Neural cell (in vitro differentiated cells): ENCODE measurements at regions not wholly inside any gene's neighbourhood (a gene's known extent, or its start where the extent isn't known, plus 50 kb on each side); places are given as distances from the start of the nearest gene placed in this dataset.

Experiments used
- H2AFZ ChIP-seq: fragments of 200-600, 300-800 bp; sonication (generic), shearing (Covaris generic); 2 replicates; pipeline ENCODE4 v1.6.0; 2014; ENCODE audit warnings: low read depth, mild to moderate bottlenecking, antibody characterized with exemption, low read length, moderate library complexity
- H3F3A ChIP-seq: fragments of 200-600 bp; shearing (Covaris generic); 2 replicates; pipeline ENCODE4 v1.6.1; 2016; ENCODE audit warnings: mild to moderate bottlenecking, moderate library complexity, mixed read lengths, antibody characterized with exemption, low read length; ENCODE audit not compliant: insufficient read depth, poor library complexity, severe bottlenecking
- H3K27ac ChIP-seq: fragments of 200-600, 300-800 bp; sonication (generic), shearing (Covaris generic); 2 replicates; pipeline ENCODE4 v1.5.1; 2014; ENCODE audit warnings: mild to moderate bottlenecking, low read length, moderate library complexity
- H3K27me3 ChIP-seq: fragments of 300-800, 200-600 bp; sonication (generic), shearing (Covaris generic); 2 replicates; pipeline ENCODE4 v1.6.0; 2014; ENCODE audit warnings: mild to moderate bottlenecking, low read depth, low read length, moderate library complexity; ENCODE audit not compliant: insufficient read depth
- H3K36me3 ChIP-seq: fragments of 300-800, 200-600 bp; sonication (generic), shearing (Covaris generic); 2 replicates; pipeline ENCODE4 v1.5.1; 2014; ENCODE audit warnings: mild to moderate bottlenecking, antibody characterized with exemption, low read length, moderate library complexity; ENCODE audit not compliant: insufficient read depth
- H3K4me2 ChIP-seq: fragments of 300-800, 200-600 bp; sonication (generic), shearing (Covaris generic); 2 replicates; pipeline ENCODE4 v1.6.0; 2014; ENCODE audit warnings: mild to moderate bottlenecking, low read length
- H3K4me3 ChIP-seq: fragments of 300-800, 200-600 bp; sonication (generic), shearing (Covaris generic); 2 replicates; pipeline ENCODE4 v1.5.1; 2014; ENCODE audit warnings: mild to moderate bottlenecking, low read length, moderate library complexity
- H3K79me2 ChIP-seq: fragments of 200-600 bp; shearing (Covaris generic); replicated peaks from 2 replicates; pipeline ENCODE4 v1.6.0; 2014; ENCODE audit warnings: mild to moderate bottlenecking, low read length, moderate library complexity; ENCODE audit not compliant: insufficient read depth
- H3K9ac ChIP-seq: fragments of 300-800, 200-600 bp; sonication (generic), shearing (Covaris generic); 2 replicates; pipeline ENCODE4 v1.6.1; 2016; ENCODE audit warnings: mild to moderate bottlenecking, low read length, mixed read lengths
- H3K9me2 ChIP-seq: fragments of 200-600 bp; shearing (Covaris generic); 2 replicates; pipeline ENCODE4 v1.6.1; 2016; ENCODE audit warnings: mild to moderate bottlenecking, low read length, mixed read lengths; ENCODE audit not compliant: insufficient read depth
- H3K9me3 ChIP-seq: fragments of 200-600, 300-800 bp; sonication (generic), shearing (Covaris generic); 2 replicates; pipeline ENCODE4 v1.6.1; 2016; ENCODE audit warnings: mild to moderate bottlenecking, mixed run types, low read length, moderate library complexity, mixed read lengths
- H4K20me1 ChIP-seq: fragments of 200-600 bp; shearing (Covaris generic); 2 replicates; pipeline ENCODE4 v1.6.1; 2016; ENCODE audit warnings: mild to moderate bottlenecking, mixed run types; ENCODE audit not compliant: insufficient read depth
- CTCF ChIP-seq: fragments of 450-650 bp; IDR thresholded peaks from 2 replicates; pipeline ENCODE4 v1.5.1; 2014; ENCODE audit warnings: antibody characterized with exemption, mild to moderate bottlenecking, moderate library complexity; ENCODE audit not compliant: poor library complexity, severe bottlenecking
- EP300 ChIP-seq: fragments of 450-650 bp; conservative IDR thresholded peaks from 2 replicates; pipeline ENCODE4 v1.6.1; 2014; ENCODE audit warnings: antibody characterized with exemption, mild to moderate bottlenecking, moderate library complexity; ENCODE audit not compliant: poor library complexity, severe bottlenecking
- EZH2 ChIP-seq: fragments of 200-600, 300-800 bp; shearing (Covaris generic), sonication (generic); IDR thresholded peaks from 2 replicates; pipeline ENCODE4 v1.6.1; 2014; ENCODE audit warnings: antibody characterized with exemption, low read length, borderline replicate concordance, mild to moderate bottlenecking; ENCODE audit not compliant: insufficient read depth, poor library complexity, severe bottlenecking
- MXI1 ChIP-seq: fragments of 450-650 bp; conservative IDR thresholded peaks from 2 replicates; pipeline ENCODE4 v1.6.1; 2014; ENCODE audit warnings: antibody characterized with exemption, mild to moderate bottlenecking; ENCODE audit not compliant: poor library complexity, severe bottlenecking
- POLR2AphosphoS5 ChIP-seq: IDR thresholded peaks from 2 replicates; pipeline ENCODE4 v1.6.1; 2012
- RAD21 ChIP-seq: fragments of 450-650 bp; conservative IDR thresholded peaks from 2 replicates; pipeline ENCODE4 v1.6.1; 2014; ENCODE audit warnings: antibody characterized with exemption, mild to moderate bottlenecking, moderate library complexity
- REST ChIP-seq: IDR thresholded peaks from 2 replicates; pipeline ENCODE4 v1.6.1; 2012; ENCODE audit warnings: borderline replicate concordance
- SMC3 ChIP-seq: fragments of 450-650 bp; conservative IDR thresholded peaks from 2 replicates; pipeline ENCODE4 v1.6.1; 2014; ENCODE audit warnings: antibody characterized with exemption, mild to moderate bottlenecking, moderate library complexity; ENCODE audit not compliant: poor library complexity
- TAF1 ChIP-seq: IDR thresholded peaks from 2 replicates; pipeline ENCODE4 v1.6.1; 2012; ENCODE audit warnings: low read depth

- no peak overlapping the region for H2AFZ ChIP-seq
- H3K9ac ChIP-seq, result no peak overlapping the region
- no peaks in the 10 kb centered on the region for H3K36me3 ChIP-seq
- H3K27me3 ChIP-seq, result no peaks in the 10 kb centered on the region
- H3K4me2 ChIP-seq, result no peak overlapping the region
- no peaks in the 10 kb centered on the region for H3K79me2 ChIP-seq
- H3K9me3 ChIP-seq, result no peaks in the 10 kb centered on the region
- H3F3A ChIP-seq, result no peaks in the 10 kb centered on the region
- no peak overlapping the region for H3K27ac ChIP-seq
- no peaks in the 10 kb centered on the region for H4K20me1 ChIP-seq
- H3K4me3 ChIP-seq, result no peak overlapping the region
- no peaks in the 10 kb centered on the region for H3K9me2 ChIP-seq
- TF ChIP-seq SMC3 (no peak), REST (no peak), POLR2AphosphoS5 (no peak), EP300 (no peak), MXI1 (no peak), CTCF (no peak), TAF1 (no peak)
Measured at GRCh38 chr12:88291498-88292131, 149.5 kb downstream of the TMTC3 start.

GRCh38 chr12:88298014-88298682, 156.0 kb downstream of the TMTC3 start:
- H3K4me2 ChIP-seq, result no peak overlapping the region
- no peaks in the 10 kb centered on the region for H3K36me3 ChIP-seq
- H3K4me3 ChIP-seq, result no peak overlapping the region
- TF ChIP-seq EP300, result no peak
- TF ChIP-seq REST, result no peak
- no peak for TF ChIP-seq CTCF
- TF ChIP-seq TAF1, result no peak
- TF ChIP-seq EZH2, result no peak
- TF ChIP-seq POLR2AphosphoS5, result no peak
- no peak for TF ChIP-seq RAD21
- TF ChIP-seq SMC3, result no peak
- no peak for TF ChIP-seq MXI1
- no peak overlapping the region for H3K27ac ChIP-seq
- no peaks in the 10 kb centered on the region for H3K9me2 ChIP-seq
- no peaks in the 10 kb centered on the region for H3K27me3 ChIP-seq
- no peaks in the 10 kb centered on the region for H3F3A ChIP-seq
- H4K20me1 ChIP-seq, result no peaks in the 10 kb centered on the region
- no peak overlapping the region for H2AFZ ChIP-seq
- H3K9ac ChIP-seq, result no peak overlapping the region
- no peaks in the 10 kb centered on the region for H3K79me2 ChIP-seq
- no peaks in the 10 kb centered on the region for H3K9me3 ChIP-seq
